ENCODE measurements at regions not wholly inside any gene's neighbourhood (a gene's known extent, or its start where the extent isn't known, plus 50 kb on each side); places are given as distances from the start of the nearest gene placed in this dataset.
"Not testable (repeated sequence)": the region's sequence is repeated elsewhere in the genome, so short reads cannot be mapped to it uniquely, and the experiment has no call there.

GRCh38 chr14:34277191-34277590 is 184.8 kb downstream of the SPTSSA start:
- no peak for TF ChIP-seq CTCF (IDR thresholded peaks at IDR 0.05; ENCODE audit: borderline replicate concordance, insufficient read depth, low read depth, low read length)
- no peak overlapping the region for H3K4me3 ChIP-seq (ENCODE audit: low read depth, low read length)

GRCh38 chr14:34275530-34275929 is 186.5 kb downstream of the SPTSSA start:
- no peak for TF ChIP-seq CTCF (IDR thresholded peaks at IDR 0.05; ENCODE audit: borderline replicate concordance, insufficient read depth, low read depth, low read length)

GRCh38 chr14:34275078-34275477 is 187.0 kb downstream of the SPTSSA start:
- H3K4me3 ChIP-seq (ENCODE audit: low read depth, low read length) = no peak overlapping the region
- no peak for TF ChIP-seq CTCF (IDR thresholded peaks at IDR 0.05; ENCODE audit: borderline replicate concordance, insufficient read depth, low read depth, low read length)

More at GRCh38 chr14:34275530-34275929, 186.5 kb downstream of the SPTSSA start:
- no peak overlapping the region for H3K4me3 ChIP-seq (ENCODE audit: low read depth, low read length)

- not testable (repeated sequence) for H3K4me3 ChIP-seq (ENCODE audit: low read depth, low read length)
Observed at GRCh38 chr14:34273716-34274115, 188.3 kb downstream of the SPTSSA start.

GRCh38 chr14:34270361-34270760 is 191.7 kb downstream of the SPTSSA start:
- no peak for TF ChIP-seq CTCF (IDR thresholded peaks at IDR 0.05; ENCODE audit: borderline replicate concordance, insufficient read depth, low read depth, low read length)
- H3K4me3 ChIP-seq (ENCODE audit: low read depth, low read length) = no peak overlapping the region

- no peak overlapping the region for H3K4me3 ChIP-seq (ENCODE audit: low read depth, low read length)
Observed at GRCh38 chr14:34266344-34266743, 195.7 kb downstream of the SPTSSA start.

GRCh38 chr14:34262127-34262910 is 199.7 kb downstream of the SPTSSA start:
- TF ChIP-seq CTCF (IDR thresholded peaks at IDR 0.05; ENCODE audit: borderline replicate concordance, insufficient read depth, low read depth, low read length) = no peak
- no peak overlapping the region for H3K4me3 ChIP-seq (ENCODE audit: low read depth, low read length)

More at GRCh38 chr14:34266344-34266743, 195.7 kb downstream of the SPTSSA start:
- TF ChIP-seq CTCF (IDR thresholded peaks at IDR 0.05; ENCODE audit: borderline replicate concordance, insufficient read depth, low read depth, low read length) = no peak
